Activated CD8-positive, alpha-beta memory T cell treated with anti-CD3 and anti-CD28 coated beads, Interleukin-2, amount 50 U/mL, for 48 hours (primary cell): ENCODE measurements at regions not wholly inside any gene's neighbourhood (a gene's known extent, or its start where the extent isn't known, plus 50 kb on each side); places are given as distances from the start of the nearest gene placed in this dataset.

Experiments
- DNase-seq: peaks from one replicate; pipeline ENCODE4 v3.0.0-alpha.2; 2020

DNA sequence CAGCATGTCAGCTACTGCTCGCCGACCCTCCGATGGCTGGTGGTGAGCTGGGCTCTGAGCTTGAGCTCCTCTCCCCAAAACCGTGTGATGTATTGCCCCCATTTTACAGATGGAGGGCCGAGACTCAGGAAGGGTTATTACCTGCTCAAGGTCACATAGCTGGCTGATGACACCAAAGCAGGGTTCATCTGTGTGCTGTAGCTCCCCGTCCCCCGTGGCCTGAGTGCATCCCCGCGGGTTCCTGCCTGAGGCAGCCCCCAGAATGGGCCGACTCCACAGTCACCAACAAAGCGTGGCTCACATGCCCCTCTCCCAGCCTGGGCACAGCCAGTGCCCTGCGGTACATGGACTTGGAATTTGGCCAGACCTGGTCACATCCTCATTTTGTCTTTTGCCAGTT lies 198.6 kb downstream of the TFCP2L1 start:
- no peak for DNase-seq

DNA sequence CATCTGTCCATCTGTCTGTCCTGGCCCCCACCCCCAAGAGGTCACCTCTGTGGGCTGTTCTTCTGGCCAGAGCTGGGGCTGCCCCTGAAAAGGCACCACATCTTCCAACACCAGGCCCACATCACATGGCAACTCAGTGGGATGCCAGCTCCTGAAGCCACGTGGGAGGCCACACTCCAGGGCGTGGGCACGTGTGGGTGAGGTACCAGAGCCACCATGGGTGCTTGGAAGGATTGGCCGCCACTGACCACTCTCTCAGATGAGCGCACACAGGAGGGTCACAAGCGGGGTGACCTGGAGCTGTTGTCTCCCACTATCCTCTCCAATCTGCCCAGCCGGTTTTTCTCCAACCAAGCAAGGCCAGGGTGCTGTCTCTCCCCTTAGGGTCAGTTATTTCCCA lies 197.9 kb downstream of the TFCP2L1 start:
- DNase-seq: no peak

DNA sequence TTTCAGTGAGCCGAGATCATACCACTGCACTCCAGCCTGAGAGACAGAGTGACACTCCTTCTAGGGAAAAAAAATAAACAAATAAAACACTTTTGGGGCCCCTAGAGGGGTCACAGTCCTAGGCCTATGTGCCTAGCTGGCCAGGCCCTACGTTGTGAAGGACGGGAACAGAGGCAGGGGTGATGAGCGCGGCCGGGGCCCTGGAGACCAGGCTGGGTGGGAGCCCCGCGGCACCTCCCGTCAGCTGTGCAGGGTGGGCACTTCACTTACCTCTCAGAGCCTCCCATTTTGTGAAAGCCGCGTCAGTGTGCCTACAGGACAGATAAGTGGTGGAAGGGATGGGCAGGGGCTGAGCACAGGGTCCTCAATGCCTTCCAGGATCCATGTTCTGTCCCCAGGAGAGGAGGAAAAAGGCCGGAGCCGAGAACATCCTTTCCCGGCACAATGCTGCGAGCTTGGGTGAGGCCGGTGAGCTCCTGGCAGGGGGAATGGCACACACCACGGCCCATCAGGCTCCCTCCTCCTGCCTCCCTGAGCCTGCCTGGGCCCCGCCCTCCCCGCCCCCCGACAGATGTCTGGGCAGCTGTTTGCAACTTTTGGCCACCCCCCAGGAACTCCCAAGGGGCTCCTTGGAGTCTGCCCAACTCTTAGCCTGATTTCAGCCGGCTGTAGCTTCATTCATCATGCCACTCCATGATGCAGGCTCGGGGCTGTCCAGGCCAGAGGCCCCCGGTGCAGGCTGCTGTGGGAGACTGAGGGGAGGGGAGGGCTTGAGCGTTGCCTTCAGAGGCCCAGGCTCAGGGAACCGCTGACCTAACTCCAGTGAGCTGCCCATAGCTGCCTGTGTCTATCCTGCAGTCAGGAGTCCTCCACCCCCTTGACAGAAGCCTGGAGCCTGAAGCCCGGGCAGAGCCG lies 196.5 kb downstream of the TFCP2L1 start:
- DNase-seq: no peak

DNA sequence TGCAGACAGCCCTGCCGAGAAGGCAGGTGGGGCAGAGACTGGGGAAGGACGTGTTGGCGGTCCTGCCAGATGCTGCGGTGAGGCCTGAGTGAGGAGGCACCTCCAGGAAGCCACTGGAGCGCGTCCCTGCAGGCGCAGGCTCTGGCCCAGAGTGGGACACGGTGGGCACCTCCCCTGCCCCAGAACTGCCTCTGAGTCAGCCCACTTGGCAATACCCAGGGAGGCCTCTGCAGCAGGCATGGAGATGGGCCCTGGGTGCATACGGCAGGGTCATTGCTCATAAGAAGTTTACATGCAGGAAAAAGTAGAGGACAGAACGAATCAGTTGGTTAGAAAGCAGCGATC lies 195.9 kb downstream of the TFCP2L1 start:
- DNase-seq: no peak

DNA sequence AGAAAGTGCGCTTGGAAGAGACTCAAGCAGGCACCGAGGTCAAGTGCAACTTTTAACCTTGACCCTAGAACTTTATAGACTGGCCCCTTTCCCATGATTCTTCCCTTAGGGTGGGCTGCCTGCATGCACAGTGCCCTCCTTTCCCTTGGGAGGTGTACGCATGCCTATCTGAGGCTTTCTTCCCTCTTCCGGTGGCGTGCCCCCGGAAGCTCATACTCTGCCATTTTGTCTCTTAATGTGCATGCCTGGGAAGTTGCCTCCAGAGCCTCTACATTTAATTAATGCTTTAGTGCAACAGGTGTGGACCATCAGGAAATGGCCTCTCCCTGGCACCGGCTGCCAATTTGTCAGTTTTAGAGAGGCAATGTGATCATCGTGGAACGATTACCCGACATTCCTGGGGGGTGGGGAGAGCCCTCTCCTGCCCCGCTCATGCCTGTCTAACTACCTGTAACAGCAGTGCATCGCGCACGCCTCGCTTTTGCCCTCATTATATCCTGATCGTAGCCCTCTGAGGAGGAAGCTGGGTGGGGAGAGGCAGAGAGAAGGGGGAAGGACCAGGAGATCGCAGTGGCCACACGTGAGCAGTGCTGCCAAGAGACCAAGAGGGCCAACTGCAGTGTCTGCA lies 194.8 kb downstream of the TFCP2L1 start:
- no peak for DNase-seq

DNA sequence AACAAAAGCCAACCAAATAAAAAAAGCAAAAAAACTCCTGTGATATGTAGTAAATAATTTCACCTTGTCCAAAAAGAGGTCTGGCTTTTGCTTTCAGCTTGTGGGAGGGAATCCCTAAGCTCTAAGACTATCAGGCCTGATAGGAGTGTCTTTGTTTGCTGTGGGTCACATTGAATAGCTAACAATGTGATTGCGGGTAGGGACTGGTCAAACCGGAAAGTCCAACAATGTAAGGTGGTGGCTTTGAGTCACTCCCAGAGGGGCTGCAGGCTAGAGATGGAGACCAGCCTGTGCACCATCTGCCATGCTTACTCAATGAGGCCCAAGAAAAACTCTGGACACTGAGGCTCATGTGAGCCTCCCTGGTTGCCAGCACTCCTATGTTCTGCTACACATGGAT lies 192.9 kb downstream of the TFCP2L1 start:
- no peak for DNase-seq

DNA sequence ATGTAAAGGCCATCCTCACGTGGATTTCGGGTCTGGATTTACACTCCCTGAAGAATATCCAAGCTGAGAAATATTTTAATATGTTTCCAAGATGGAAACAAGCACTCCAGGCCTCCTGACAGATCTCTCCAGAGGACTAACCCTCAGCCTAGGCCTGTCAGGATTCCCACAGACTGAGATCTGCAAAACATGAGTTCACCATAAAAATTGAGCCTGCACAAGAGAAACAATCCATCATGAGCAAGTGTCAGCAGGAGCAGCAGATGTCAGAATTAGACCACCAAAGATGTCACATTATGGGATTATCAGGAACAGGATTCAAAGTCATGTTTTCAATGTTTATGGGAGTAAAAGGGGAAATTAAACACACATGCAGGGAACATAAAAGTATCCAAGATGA lies 191.3 kb downstream of the TFCP2L1 start:
- no peak for DNase-seq

DNA sequence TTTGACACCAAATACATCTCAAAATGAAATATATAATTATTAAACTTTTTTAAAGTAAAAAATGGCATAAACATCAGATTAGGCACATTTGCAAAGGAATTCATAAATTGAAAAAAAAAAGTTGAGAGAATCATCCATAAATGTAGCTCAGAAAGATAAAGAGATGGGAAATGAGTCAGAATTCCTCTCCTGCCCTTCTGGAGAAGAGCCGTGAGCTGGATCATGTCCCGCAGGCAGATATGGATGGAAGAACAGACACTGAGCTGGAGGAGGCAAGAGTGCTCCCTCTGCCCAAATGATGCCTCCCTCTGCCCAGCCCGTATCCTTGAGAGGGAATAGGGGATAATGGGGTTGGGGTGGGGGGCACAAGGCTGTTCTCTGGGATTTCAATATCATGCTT lies 190.9 kb downstream of the TFCP2L1 start:
- DNase-seq: no peak

DNA sequence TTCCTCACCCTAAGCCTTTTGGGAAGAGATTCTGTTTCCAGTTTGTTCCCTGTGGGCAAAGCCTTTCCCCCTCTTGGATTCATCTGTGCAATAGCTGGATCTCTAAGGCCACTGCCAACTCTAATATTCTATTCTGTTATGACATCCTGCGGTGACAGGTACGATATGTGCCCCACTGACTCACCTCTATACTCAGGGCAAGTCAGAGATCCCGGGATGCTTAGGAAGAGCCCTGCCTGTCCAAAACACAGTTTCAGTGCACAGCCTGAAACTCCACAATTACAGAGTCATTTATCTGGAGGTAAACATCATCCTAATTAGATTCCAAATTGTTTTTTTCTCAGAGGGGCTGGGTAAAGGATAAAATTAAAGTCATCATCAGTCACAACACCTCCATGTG lies 190.2 kb downstream of the TFCP2L1 start:
- DNase-seq: no peak

DNA sequence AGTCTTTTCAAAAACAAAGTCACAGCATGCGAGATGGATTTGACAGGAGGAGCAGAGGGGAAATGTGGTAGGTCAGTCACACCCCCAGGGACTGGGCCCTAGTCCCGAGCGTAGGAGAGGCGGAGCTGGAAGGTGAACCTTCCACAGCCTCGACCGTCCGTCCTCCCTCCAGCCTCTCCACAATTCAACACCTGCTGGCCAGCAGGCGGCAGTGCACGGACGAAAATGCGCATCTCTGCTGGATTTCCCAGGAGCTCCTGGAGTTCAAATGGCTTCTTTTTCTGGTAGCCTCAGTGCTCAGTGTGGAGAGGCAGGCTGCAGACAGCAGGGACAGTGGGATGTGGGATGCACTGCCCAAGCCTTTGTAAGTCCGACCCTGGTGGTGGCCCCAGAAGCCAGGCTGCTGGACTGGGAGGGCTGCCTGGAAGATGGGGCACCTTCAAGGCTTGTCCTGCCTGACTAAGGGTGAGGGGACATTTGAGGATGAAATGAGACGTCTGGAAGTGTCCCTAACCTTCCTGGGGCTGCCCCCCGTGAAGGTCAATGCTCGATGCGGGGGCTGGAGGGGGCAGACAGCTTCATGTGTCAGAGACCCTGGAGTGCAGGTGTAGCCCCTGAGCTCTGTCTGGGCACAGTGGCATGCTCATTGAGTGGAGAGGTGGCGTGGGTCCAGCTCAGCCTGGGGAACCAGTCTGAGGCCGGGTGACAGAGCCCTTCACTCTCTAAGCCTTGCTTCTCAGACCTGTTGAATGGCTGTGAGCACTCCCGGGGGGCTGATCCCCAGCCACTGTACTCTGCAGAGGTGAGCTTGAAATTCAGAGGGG lies 189.5 kb downstream of the TFCP2L1 start:
- DNase-seq: no peak

DNA sequence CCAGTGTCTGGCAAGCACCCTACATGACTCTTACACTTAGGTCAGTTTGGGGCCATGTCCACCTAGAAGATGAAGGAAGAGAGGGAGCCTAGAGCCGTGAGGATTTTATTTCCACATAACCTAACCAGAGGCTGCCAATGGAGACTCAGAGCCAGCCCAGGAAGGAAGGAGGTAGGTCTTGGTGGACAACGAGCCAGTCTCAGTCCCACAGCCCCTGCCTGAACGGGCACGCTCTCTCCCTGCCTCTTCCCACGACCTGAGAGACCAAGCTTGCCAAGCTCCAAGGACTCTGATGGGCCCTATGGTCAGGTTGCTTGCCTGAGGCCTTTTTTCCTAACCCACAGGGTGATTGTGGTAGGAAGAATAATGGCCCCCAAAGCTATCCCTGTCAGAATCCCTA lies 188.4 kb downstream of the TFCP2L1 start:
- DNase-seq: no peak

DNA sequence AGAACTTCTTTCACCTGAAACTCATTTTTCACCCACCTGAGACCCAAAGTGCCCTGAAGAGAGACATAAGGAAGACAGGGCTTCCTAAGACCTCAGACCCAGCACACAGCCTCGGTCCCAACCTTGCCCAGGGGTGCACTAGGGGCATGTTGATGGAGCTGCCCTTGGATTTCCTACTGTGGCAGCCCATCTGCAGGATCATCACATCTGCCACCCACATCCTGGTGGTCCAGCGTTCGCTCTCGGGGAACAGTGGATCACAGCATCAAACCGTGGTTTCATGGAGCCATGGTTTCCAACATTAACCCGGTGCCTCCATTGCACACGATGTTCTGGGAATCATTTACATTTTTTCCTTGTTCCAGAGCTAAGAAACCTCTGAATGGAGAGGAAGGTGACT lies 186.4 kb downstream of the TFCP2L1 start:
- DNase-seq: no peak

DNA sequence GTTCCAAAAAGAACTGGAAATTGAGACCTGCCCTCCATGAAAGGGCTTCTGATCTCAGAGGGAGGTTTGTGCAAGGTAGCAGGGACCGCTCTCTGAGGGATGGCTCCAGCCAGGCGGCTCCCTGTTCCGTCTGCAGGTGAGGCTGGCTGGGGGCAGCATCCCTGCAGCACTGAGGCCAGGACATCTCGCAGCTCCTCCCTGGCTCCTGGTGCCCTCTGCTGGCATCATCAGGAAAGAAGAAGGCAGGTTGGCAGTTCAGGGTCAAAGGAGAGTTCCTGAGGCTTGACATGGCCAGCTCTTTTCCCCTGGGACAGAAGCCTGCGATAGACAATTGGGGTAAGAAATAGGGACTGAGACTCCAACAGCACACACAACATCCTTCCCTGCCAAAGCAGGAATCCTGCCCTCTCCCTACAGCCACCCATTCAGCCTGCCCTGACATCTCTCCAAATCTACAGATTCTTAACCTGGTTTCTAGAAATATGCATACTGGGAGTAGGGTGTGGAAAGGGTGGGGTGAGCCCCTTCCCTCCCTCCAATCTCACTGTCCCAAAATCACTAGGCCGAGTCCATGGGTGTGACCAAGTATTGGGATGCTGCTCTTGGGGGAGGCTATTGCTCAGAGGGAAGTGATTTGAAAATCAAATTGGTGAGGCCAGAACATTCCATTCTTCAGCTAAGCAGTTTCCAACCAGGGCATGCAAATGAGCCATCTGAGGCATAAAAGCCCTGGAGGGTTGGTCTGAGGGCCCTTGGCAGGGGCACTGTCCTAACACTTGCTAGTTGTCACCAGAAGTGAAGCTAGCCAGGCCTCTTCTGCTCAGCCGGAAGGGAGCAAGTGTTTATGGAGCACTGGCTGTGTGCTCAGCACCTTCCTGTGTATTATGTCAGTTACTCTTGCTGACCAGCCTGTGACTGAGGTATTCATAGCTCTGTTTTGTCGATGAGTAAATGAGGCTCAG lies 185.4 kb downstream of the TFCP2L1 start:
- no peak for DNase-seq

DNA sequence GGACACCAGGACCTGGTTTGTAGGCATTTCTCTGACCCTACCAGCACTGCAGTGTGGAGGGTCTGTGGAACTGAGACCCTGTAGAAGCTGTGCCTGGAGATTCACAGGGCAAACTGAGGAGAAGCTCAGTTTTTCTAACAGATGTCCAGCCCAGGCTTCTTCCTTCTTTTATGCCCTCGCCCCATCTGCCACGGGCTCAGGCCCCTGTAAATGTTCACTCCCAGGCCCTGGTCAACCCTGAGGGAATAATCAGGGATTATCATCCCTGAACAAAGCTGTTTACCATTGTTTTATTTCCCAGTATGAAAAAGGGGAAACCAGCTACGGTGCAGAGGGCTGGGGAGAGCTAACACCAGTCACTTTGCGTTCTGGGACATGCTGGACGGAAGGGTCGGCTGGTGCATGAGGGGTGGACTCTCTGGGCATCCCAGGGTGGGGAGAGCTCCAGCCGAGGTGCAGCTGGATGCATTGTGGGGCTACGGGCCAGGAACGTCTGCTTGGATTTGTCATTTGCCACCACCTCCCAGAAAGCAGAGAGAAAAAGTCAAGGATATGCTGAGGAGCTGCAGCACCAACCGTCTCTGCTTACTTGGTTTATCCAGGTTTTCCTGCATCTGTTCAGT lies 183.8 kb downstream of the TFCP2L1 start:
- no peak for DNase-seq

DNA sequence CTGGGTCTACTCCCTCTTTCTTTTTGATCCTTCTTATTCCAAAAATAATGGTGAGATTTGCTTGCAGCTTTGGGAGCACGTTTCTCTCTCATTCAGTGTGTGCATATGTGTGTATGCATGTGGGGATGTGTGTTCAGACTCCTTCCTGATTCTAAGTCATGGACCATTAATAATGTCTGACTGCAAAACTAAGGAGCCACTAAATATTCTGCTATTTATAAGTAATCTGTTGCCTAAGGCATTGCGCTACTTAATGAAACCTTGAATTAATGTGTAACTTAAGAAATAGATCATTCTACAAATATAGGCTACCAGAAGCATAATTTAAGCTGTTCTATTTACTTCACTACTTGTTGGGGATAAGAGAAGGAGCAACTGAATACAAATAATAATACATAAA lies 182.1 kb downstream of the TFCP2L1 start:
- no peak for DNase-seq

DNA sequence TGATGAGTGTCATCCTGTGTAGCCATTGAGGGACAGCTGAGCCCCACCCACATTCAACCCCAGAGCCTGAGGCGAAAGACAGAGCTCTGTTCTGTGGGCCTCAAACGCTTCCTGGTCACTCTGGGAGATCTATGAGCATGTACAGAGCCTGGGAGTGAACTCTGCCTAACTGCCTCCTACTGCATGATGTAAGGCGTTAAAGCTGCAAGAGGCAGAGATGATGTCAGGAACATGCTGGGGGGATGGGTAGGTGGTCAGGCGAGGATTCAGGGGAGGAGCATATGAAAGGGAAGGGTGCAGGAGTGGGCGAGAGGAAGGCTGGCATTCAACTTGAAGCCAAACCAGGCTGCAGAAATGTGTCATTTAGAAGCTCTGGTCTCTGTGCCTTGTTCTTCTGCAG lies 181.0 kb downstream of the TFCP2L1 start:
- no peak for DNase-seq

DNA sequence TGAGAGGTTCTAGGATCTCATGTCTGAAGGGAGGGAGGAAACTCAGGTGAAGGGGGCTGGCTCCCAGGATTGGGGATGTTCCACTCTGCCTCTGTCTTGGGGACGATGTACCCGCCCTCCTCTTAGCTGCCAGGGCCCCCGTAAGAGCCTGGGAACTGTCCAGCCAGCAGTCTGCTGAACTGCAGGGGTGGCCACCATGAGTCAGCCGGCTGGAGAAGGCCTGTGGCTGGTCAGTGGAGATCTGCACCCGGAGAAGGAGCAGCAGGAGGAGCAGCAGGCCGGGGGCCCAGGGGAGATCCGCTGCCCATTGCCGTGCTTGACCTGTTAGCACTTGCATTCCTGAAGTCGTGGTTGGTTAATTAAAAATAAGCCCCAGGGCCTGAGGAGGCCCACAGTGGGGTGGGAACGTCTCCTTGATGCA lies 180.3 kb downstream of the TFCP2L1 start:
- DNase-seq: no peak

DNA sequence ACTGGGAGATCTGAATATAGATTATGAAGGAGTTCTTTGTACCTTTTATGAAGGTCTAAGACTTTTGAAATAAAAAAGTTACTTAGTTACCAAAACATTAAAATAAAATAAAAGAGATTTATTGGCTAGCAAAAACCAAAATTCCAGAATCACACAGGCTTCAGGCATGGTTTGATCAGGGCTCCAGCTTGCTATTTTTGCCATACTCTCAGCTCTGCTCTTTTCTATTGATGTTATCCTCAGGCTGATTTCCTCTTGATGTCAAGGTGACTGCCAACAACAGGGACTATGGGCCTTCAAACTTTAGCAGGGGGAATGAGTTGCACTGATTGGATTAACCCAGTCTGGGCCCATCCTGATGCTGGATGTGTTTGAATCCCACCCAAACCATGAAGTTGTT lies 174.1 kb downstream of the TFCP2L1 start:
- no peak for DNase-seq

DNA sequence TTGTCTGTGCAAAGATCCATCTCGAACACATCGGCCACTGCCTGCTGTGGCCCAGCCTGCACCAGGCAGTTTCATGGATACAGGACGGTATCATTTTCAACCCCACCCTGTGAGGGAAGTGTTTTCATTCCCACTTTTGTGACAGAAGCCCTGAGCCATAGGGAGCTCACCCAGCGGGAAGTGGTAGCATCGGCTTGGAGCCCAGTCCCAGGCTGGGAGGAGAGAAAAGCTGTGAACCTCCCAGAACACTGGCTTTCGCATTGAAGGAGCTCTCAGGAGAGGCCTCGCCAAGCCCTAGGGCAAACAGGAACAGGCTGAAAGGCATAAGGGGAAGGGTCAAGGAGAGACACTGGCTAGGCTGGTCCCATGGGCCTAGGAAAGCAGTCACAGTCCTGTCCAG lies 166.1 kb downstream of the TFCP2L1 start:
- no peak for DNase-seq

DNA sequence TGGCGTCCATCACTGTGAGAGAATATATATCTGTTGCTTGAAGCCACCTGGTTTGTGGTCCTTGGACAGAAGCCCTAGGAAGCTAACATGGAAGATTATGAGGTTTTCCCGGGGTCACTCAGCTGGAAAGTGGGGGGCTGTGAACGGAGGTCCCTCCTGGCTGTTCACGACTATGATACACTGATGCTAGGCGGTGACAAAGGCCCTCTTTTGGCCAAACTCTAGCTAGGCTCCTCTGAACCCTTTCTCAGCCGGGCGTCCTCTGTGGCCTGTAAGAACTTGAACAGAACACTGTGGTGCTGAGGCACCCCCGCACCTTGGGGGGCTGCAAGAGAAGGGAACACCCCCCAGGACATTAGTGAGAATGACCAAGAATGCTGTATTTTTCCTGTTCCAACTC lies 164.6 kb downstream of the TFCP2L1 start:
- no peak for DNase-seq

DNA sequence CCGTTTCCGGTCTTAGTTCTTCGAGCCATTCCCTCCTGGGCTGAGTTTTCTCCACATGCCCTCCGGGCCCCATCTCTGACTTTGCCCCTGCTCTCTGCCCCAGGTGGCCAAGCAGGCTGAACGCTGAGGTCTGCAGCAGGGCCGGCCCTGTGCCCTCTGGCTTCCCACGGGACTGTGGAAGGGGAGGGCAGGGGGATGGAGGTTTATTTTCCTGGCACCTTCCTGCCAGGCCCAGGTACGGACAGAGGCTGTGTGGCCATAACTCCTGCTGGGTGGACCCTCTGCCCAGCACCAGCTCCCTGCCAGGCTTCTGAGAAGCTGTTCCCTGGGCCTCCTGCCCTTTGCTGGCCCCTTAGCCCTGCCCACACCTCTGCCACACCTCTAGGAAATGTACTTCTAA lies 164.0 kb downstream of the TFCP2L1 start:
- DNase-seq: no peak

DNA sequence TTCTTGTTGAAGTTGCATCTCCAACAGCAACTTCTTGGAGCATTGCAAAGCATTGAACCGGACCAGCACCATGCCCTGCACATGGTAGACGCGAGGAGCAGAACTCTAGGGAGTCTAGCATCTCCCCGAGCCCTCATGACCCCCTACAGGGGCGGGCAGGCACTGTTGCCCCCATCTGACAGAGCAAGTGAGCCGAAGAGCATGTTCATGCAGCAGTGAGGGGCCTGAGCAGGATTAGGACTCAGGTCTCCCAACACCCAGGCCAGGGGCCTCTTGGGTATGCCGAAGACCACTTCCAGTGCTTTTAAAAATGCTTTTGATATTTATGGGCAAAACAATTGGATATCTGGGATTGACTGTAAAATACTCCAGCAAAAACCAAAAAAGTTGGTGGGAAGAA lies 163.3 kb downstream of the TFCP2L1 start:
- DNase-seq: no peak
